GM18861 (cell line): ENCODE measurements at regions not wholly inside any gene's neighbourhood (a gene's known extent, or its start where the extent isn't known, plus 50 kb on each side); places are given as distances from the start of the nearest gene placed in this dataset.

Source experiments
- ATAC-seq: cut with Tn5 transposase; IDR thresholded peaks from one replicate; pipeline ENCODE4 v1.9.1; 2021; ENCODE audit not compliant: unreplicated experiment

GRCh38 chr10:47053081-47053798 lies 142.0 kb downstream of the PTPN20 start:
- ATAC-seq: no peak

DNA sequence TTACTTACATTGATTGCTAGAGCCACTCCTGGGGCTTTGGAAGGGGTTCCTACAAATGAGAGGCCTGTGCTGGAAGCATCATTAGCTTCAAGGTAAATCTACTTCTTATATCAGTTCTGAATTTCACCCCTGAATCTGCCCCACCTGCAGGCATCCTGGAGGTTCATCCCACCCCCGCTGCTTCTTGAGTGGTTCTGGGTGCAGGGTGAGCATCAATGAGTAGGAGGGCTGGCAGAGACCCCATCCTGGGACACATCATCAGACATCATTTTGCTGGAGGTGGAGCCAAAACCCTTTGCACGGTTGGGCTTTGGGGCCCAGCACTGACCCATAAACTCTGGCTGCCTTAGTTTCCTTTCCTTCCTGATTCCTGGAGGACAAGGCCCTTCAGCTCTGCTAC lies 143.7 kb downstream of the PTPN20 start:
- ATAC-seq: no peak

DNA sequence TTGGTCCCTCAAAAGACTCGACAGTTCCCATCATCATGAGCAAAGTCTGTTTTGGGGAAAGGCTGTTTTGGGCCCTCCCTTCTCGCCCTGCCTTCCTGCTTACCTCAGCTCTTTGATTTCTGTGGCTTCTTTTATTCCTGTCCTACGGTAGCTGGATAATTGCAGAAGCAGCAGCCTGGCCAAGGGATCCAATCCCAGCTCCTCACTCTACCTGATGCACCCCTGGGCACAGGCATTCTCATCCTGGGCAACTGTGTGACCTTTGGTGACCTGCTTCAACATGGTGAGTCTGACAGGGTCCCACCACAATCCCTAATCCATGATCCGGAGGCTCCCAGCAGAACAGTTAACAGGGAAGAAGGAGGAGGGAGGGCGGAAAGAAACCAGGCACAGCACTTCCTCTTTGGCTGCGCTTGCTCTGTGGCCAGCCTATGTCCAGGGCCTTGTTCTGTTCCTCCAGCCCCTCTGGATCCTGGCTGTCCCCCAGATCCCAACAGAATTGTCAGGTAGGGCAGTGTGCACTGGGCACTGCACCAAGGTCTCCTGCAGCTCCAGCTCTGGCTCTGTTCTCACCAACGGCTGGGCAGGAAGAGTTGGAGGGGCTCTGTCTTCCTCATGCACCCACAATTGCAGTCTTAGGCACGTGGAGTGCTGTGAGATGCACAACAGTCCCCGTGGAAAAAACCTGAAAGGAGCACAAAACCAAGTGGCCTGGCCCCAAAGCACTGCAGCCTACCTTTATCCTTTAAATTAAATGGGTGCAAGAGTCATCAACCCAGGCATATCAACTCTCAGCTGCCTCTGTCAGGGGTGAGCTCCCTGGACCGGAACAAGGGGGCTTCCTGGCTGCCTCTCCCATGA lies 144.4 kb downstream of the PTPN20 start:
- ATAC-seq: no peak

GRCh38 chr10:47056247-47056510 lies 145.0 kb downstream of the PTPN20 start:
- no peak for ATAC-seq

DNA sequence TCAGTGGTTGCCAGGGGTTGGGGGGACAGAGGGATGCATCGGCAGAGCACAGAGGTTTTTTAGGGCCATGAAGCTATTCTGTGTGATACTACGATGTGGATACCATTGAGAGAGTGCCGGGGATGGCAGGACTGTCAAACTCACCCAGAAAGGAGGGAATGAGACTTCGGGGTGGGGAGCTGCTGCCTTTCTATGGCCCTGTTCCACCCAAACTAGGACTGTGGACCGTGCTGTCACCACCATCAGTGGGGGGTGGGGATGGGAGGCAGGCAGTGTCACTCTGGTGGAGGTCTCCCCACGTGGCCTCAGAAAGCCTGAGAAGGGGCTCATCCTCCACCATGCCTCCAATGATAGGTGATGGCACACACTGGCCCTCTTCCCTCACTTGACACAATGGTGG lies 146.2 kb downstream of the PTPN20 start:
- no peak for ATAC-seq

GRCh38 chr10:47058032-47058702 lies 146.9 kb downstream of the PTPN20 start:
- no peak for ATAC-seq

DNA sequence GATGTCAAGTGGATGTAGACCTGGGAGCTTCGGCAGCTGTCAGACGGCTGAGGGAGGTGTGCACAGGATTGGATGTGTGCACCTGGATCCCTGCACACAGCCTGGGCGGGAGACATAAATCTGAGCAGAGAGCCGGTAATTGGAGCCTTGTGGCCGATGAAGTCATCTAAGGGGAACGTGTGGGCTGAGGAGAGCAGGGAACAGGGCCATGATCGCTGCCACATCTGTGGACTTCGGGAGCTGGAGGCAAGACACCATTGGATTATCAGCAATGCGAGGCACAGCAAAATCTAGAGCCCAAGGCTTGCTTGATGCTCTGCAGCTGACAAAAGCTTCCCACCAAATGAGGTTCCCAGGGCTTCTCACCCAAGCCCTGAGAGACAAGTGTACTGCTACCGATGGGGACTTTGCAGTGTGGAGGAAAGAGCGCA lies 147.7 kb downstream of the PTPN20 start:
- ATAC-seq: no peak

- ATAC-seq: no peak
These were observed 148.5 kb downstream of the PTPN20 start for GRCh38 chr10:47059606-47060311.

GRCh38 chr10:47060356-47060755 lies 149.1 kb downstream of the PTPN20 start:
- no peak for ATAC-seq

DNA sequence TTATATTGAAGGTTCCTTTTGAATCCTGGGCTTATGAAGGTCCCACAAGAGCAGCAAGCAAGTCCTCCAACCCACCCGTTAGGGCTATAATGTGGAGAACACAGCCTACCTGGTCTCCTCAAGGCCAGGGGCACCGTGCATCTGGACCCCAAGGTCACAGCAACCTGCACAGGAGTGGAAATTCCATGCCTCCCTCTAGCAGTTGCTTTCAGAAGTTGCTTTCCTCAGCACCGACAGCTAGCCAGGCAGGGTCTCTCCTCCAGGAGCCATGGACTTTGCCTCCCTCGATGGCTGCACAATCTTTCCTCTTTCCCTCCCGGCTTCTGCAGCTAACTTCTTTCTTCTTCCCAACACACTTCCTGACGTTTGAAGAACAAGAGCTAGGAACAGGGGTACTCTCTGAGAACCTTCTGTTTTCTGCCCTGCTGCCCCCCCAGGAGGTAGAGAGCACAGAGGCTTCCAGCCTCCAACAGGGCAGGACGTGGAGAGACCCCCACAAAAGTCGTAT lies 149.8 kb downstream of the PTPN20 start:
- no peak for ATAC-seq

GRCh38 chr10:47061776-47062175 lies 150.5 kb downstream of the PTPN20 start:
- ATAC-seq: no peak

- ATAC-seq: no peak
These were observed 151.4 kb downstream of the PTPN20 start for GRCh38 chr10:47062441-47063200.

GRCh38 chr10:47063858-47064257 lies 152.6 kb downstream of the PTPN20 start:
- no peak for ATAC-seq

GRCh38 chr10:47065903-47066302 lies 154.7 kb downstream of the PTPN20 start:
- no peak for ATAC-seq

DNA sequence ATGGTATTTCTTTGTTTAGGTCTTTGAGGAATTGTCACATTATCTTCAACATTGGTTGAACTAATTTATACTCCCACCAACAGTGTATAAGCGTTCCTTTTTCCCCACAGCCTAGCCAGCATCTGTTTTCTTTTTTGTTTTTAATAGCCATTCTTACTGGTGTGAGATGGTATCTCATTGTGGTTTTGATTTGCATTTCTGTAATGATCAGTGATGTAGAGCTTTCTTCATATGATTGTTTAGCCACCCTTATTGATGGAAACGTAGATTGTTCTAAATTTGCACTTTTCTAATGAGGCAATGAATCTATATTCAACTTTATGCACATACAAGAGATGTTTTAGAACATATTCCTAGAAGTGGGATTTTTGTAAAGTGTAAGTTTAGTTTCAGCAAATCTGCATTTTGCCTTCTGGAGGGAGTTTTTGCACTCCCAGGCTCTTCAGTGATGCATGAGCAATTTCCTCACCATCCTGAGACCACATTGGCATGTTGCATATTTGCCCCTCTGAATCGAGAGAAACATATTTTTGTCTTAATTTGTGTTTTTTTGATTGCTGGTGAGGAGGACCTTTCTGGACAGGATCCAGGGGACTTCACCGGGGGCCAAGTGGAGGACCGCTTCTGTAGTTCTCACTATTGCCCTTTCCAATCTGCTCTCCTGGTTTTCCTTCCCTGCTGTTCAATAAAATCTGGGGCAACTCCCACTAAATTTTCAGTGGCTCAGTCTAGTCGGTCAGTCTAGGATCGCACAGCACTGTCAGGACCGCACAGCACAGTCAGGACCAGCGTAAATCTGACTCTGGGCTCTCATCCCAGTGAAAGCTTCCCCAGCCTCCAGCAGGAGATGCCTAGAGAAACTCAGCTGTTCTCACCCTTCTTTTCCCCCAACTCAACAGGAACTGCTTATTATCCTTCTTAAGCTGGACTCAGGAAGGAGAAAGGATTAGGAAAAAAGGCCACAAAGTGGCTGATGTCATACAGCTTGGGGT lies 157.0 kb downstream of the PTPN20 start:
- no peak for ATAC-seq

DNA sequence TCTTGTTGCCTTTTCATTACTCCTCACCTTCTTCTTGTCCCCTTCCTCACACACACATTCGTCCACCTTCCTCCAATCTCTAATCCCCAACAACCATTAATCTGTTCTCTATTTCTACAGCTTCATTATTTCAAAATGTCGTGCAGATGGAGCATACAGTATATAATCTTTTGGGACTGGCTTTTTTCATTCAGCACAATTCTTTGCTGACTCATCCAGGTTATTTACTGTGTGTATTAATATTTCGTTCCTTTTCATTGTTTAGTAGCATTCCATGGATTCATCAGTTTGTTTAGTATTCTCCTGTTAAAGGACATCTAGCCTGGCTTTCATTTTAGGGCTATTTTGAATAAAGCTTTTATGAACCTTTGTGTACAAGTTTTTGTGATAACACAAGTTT lies 159.3 kb downstream of the PTPN20 start:
- ATAC-seq: no peak

DNA sequence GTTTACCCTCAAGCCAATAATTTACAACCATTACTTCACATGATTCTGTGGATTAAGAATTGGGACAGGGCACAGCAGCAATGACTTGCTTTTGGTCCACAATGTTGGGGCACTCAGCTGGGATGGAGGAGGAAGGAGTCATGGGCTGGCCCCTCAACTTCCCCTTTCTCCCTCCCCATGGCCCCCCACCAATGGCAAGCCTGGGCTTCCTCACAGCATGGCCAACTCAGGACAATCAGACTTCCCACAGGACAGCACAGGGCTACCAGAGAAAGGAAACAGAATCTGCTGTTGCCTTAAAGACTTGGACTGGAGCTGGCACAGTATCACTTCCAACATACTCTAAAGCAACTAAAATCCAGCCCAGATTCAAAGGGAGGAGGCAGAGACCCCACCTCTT lies 160.7 kb downstream of the PTPN20 start:
- ATAC-seq: no peak

DNA sequence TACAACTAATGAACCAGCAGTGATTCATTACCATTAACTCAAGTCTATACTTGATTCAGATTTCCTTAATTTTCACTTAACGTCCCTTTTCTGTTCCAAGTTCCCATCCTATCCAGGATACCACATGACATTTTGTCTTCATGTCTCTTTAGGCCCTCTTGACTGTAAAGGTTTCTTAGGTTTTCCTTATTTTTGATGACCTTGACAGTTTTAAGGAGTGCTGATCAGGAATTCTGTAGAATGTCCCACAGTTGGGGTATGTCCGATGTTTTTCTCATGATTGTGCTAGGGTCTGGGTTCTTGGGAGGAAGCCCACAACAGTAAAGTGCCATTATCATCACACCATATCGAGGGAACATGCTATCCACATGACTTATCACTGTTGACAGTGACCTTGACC lies 162.7 kb downstream of the PTPN20 start:
- ATAC-seq: no peak

- no peak for ATAC-seq
These were observed 165.7 kb downstream of the PTPN20 start for GRCh38 chr10:47076949-47077361.
